AG04449 (cell line): ENCODE measurements at regions not wholly inside any gene's neighbourhood (a gene's known extent, or its start where the extent isn't known, plus 50 kb on each side); places are given as distances from the start of the nearest gene placed in this dataset.

ENCODE experiments used
- CTCF ChIA-PET: fragments of 350-600 bp; formaldehyde crosslinking; extraction: SDS; loops from one replicate; lab custom pipeline; 2021; ENCODE audit warnings: antibody characterized with exemption; lab: Yijun Ruan, JAX
- POLR2A ChIA-PET: fragments of 400-600, 350-600 bp; formaldehyde crosslinking; extraction: SDS; loops from one replicate; lab custom pipeline; 2020; ENCODE audit warnings: antibody characterized with exemption, inconsistent platforms; lab: Yijun Ruan, JAX
- DNase-seq: peaks from one replicate; pipeline ENCODE4 v3.0.0-alpha.2; 2010; ENCODE audit warnings: low read depth, low spot score
- H3K4me3 ChIP-seq: 2 replicates; pipeline ENCODE4 v1.5.1; 2011; ENCODE audit warnings: low read depth, mild to moderate bottlenecking, control low read depth, low read length
- TF ChIP-seq, protein P1 (sequence below): IDR thresholded peaks from one replicate; pipeline ENCODE4 v1.5.1; 2011; ENCODE audit warnings: mild to moderate bottlenecking, moderate library complexity, low read length, control low read depth, inconsistent platforms; ENCODE audit not compliant: insufficient read depth; ENCODE audit errors: missing control alignments

GRCh38 chr2:2836343-2837070 is 505.4 kb upstream of the MYT1L start:
- no peak overlapping the region for H3K4me3 ChIP-seq
- ChIA-PET POLR2A (no interaction called here), CTCF (no interaction called here)
- DNase-seq, result no peak
- TF ChIP-seq, protein P1, sequence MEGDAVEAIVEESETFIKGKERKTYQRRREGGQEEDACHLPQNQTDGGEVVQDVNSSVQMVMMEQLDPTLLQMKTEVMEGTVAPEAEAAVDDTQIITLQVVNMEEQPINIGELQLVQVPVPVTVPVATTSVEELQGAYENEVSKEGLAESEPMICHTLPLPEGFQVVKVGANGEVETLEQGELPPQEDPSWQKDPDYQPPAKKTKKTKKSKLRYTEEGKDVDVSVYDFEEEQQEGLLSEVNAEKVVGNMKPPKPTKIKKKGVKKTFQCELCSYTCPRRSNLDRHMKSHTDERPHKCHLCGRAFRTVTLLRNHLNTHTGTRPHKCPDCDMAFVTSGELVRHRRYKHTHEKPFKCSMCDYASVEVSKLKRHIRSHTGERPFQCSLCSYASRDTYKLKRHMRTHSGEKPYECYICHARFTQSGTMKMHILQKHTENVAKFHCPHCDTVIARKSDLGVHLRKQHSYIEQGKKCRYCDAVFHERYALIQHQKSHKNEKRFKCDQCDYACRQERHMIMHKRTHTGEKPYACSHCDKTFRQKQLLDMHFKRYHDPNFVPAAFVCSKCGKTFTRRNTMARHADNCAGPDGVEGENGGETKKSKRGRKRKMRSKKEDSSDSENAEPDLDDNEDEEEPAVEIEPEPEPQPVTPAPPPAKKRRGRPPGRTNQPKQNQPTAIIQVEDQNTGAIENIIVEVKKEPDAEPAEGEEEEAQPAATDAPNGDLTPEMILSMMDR, result no peak

DNA sequence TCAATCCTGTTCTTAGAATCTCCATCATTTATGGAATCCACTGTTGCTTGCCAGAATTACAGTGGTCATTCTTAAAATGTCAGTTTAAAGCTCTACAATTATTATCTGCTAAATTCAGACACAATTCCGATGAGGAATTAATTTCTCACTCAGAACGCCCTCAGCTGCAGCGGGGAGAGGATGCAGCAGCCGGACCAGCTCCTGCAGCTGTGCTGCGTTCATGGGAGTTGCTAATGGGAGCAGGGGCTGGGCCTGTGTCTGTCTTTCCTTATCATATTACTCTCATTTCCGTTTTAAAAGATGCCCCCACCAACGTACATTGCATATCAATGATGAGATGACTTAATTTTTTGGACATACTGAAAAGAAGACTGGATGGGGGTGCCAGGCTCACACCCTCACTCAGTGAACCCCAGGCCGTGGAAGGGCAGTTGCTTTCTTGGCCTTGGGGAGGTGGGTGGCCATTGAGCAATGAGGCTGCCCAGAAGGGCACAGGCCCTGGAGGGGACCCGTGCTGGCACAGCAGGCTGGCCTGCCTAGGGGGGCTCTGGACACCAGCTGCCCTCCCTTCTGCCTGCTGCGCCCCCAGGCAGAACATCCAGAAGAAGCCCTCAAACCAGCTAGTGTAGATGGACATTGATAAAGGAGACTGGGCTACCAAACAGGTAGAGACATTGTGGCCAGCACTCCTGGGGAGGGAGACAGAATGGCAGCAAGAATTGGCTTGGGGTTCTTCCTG is 503.6 kb upstream of the MYT1L start:
- DNase-seq, result no peak
- CTCF ChIA-PET, result no interaction called here
- no peak overlapping the region for H3K4me3 ChIP-seq
- TF ChIP-seq, protein P1, result no peak
- POLR2A ChIA-PET, result no interaction called here

DNA sequence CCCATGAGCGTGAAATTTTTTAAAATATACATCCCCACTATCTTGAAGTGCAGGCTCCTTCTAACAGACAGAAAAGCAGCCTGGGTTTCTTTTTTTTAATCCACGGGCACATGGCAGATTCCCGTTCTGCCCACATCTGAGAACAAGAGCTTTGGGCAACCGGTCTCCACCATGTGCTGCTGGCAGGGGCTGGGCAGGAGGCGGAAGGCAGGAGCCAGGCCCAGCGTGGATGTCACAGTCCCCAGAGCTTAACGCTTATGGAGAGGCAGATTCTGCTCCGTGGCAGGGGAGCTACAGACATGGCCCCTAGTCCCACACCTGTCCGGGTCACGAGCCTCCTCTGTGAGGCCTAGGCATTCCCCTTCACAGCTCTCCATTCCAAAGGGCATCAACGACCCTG is 503.0 kb upstream of the MYT1L start:
- TF ChIP-seq, protein P1, result no peak

GRCh38 chr2:2832657-2833056 is 501.6 kb upstream of the MYT1L start:
- ChIA-PET CTCF (no interaction called here), POLR2A (no interaction called here)
- H3K4me3 ChIP-seq, result no peak overlapping the region
- DNase-seq, result no peak
- TF ChIP-seq, protein P1, result no peak

More for the DNA sequence above, 503.0 kb upstream of the MYT1L start:
- DNase-seq, result no peak
- H3K4me3 ChIP-seq, result no peak overlapping the region
- CTCF ChIA-PET, result no interaction called here
- POLR2A ChIA-PET, result no interaction called here

GRCh38 chr2:2831633-2832032 is 500.6 kb upstream of the MYT1L start:
- TF ChIP-seq, protein P1, result no peak
- CTCF ChIA-PET, result no interaction called here
- DNase-seq, result no peak
- POLR2A ChIA-PET, result no interaction called here
- no peak overlapping the region for H3K4me3 ChIP-seq

- H3K4me3 ChIP-seq, result no peak overlapping the region
- ChIA-PET POLR2A (no interaction called here), CTCF (no interaction called here)
- no peak for DNase-seq
- TF ChIP-seq, protein P1, result no peak
Measured at GRCh38 chr2:2830576-2830975, 499.5 kb upstream of the MYT1L start.
